ENCODE measurements at regions not wholly inside any gene's neighbourhood (a gene's known extent, or its start where the extent isn't known, plus 50 kb on each side); places are given as distances from the start of the nearest gene placed in this dataset.
"Not testable (repeated sequence)": the region's sequence is repeated elsewhere in the genome, so short reads cannot be mapped to it uniquely, and the experiment has no call there.

DNA sequence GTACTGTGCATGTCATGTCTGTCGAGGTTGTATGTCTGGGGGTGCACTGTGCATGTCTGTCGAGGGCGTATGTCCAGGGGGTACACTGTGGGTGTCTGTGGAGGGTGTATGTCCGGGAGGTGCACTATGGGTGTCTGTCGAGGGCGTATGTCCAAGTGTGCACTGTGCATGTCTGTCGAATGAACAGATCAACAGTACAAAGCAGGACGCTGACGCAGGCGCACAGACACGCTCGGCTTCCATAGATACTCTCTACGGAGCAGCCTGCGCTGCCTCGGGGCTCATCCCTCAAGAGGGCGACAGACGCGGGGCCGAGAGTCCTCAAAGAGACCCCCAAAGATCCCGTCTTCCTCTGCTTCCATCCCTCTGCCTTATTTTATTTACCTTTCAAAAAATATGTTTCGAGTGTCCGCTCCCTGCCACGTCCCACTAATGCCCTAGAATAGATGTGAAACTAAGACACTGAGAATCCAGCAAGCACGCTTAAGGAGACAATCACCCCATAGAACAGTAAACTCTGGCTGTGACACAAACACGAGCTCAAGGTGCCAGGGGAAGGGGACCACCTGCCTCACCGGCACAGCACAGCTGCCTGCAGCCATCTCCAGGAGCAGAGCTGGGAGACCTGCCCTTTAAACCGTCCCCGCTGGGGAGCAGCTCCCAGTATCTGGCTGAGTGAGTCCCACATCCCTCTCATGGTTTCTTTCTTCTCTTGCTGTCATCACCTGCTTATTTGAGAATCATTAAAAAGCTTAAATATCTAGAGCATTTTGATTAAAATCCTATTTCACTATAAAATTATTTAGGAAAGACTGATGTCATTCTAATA is 250.5 kb upstream of the MYT1L start:
- Histone ChIP-seq H3K9me3 (no peaks in the 10 kb centered on the region), H3K27me3 (no peaks in the 10 kb centered on the region), H3K4me1 (no peaks in the 10 kb centered on the region), H3K27ac (no peak overlapping the region), H3K36me3 (no peaks in the 10 kb centered on the region), H3K4me3 (no peak overlapping the region)
- WGBS (ENCODE audit: insufficient coverage, low coverage, low lambda C conversion rate, missing lambda C conversion rate), result 55% methylated on average over 16 of the region's 28 CpGs
- TF ChIP-seq, protein P1, sequence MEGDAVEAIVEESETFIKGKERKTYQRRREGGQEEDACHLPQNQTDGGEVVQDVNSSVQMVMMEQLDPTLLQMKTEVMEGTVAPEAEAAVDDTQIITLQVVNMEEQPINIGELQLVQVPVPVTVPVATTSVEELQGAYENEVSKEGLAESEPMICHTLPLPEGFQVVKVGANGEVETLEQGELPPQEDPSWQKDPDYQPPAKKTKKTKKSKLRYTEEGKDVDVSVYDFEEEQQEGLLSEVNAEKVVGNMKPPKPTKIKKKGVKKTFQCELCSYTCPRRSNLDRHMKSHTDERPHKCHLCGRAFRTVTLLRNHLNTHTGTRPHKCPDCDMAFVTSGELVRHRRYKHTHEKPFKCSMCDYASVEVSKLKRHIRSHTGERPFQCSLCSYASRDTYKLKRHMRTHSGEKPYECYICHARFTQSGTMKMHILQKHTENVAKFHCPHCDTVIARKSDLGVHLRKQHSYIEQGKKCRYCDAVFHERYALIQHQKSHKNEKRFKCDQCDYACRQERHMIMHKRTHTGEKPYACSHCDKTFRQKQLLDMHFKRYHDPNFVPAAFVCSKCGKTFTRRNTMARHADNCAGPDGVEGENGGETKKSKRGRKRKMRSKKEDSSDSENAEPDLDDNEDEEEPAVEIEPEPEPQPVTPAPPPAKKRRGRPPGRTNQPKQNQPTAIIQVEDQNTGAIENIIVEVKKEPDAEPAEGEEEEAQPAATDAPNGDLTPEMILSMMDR (IDR thresholded peaks at IDR 0.05), result no peak
- TF ChIP-seq POLR2A (IDR thresholded peaks at IDR 0.05), result no peak
- intact Hi-C loops (cut with DNase I), result no loop called here
- ATAC-seq, result no peak
- DNase-seq, result no peak

DNA sequence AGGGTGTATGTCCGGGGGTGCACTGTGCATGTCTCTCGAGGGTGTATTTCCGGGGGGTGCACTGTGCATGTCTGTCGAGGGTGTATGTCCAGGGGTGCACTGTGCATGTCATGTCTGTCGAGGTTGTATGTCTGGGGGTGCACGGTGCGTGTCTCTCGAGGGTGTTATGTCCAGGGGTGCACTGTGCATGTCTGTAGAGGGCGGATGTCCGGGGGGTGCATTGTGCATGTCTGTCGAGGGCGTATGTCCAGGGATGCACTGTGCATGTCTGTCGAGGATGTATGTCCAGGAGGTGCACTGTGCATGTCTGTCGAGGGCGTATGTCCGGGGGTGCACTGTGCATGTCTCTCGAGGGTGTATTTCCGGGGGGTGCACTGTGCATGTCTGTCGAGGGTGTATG is 249.8 kb upstream of the MYT1L start:
- intact Hi-C loops (cut with DNase I); ATAC-seq; H3K4me3 ChIP-seq; H3K36me3 ChIP-seq; DNase-seq; H3K27me3 ChIP-seq; H3K9me3 ChIP-seq; H3K4me1 ChIP-seq; H3K27ac ChIP-seq: not testable (repeated sequence)
- WGBS (ENCODE audit: insufficient coverage, low coverage, low lambda C conversion rate, missing lambda C conversion rate), result no CpG with 5 or more reads among the region's 19 CpGs

DNA sequence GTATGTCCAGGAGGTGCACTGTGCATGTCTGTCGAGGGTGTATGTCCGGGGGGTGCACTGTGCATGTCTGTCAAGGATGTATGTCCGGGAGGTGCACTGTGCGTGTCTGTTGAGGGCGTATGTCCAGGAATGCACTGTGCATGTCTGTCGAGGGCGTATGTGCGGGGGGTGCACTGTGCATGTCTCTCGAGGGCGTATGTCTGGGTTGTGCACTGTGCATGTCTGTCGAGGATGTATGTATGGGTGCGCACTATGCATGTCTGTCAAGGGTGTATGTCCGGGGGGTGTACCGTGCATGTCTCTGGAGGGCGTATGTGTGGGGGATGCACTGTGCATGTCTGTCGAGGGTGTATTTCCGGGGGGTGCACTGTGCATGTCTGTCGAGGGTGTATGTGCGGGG is 249.3 kb upstream of the MYT1L start:
- H3K27me3 ChIP-seq, result no peaks in the 10 kb centered on the region
- WGBS (ENCODE audit: insufficient coverage, low coverage, low lambda C conversion rate, missing lambda C conversion rate), result 56% methylated on average over 5 of the region's 19 CpGs
- H3K4me3 ChIP-seq, result no peak overlapping the region
- no peaks in the 10 kb centered on the region for H3K4me1 ChIP-seq
- no peak for TF ChIP-seq POLR2A (IDR thresholded peaks at IDR 0.05)
- TF ChIP-seq, protein P1 (IDR thresholded peaks at IDR 0.05), result no peak
- no peak for ATAC-seq
- no peak for DNase-seq
- no peaks in the 10 kb centered on the region for H3K36me3 ChIP-seq
- intact Hi-C loops (cut with DNase I), result no loop called here
- H3K27ac ChIP-seq, result no peak overlapping the region
- H3K9me3 ChIP-seq, result no peaks in the 10 kb centered on the region

DNA sequence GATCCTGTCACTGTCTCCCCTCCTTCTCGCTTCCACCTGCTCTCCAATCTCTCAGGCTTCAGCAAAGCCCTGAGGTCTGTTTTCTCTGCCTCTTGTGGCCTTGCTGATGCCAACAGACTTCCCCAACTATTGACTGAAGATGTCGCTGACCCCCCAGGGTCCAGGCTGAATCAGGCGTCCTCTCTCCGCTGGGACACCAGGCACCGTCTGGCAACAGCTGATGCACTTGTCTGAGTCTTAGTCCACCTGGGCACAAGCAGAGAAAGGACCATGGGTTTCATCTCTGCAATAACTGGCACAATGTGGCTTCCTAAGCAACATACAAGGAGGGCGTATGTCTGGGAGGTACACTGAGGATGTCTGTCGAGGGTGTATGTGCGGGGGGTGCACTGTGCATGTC is 248.7 kb upstream of the MYT1L start:
- Histone ChIP-seq H3K36me3 (no peaks in the 10 kb centered on the region), H3K27ac (no peak overlapping the region), H3K9me3 (no peaks in the 10 kb centered on the region), H3K4me3 (no peak overlapping the region), H3K4me1 (no peaks in the 10 kb centered on the region), H3K27me3 (no peaks in the 10 kb centered on the region)
- TF ChIP-seq, protein P1 (IDR thresholded peaks at IDR 0.05), result no peak
- TF ChIP-seq POLR2A (IDR thresholded peaks at IDR 0.05), result no peak
- no peak for DNase-seq
- no peak for ATAC-seq
- WGBS (ENCODE audit: insufficient coverage, low coverage, low lambda C conversion rate, missing lambda C conversion rate), result 49% methylated on average over 4 of the region's 8 CpGs
- intact Hi-C loops (cut with DNase I), result no loop called here

DNA sequence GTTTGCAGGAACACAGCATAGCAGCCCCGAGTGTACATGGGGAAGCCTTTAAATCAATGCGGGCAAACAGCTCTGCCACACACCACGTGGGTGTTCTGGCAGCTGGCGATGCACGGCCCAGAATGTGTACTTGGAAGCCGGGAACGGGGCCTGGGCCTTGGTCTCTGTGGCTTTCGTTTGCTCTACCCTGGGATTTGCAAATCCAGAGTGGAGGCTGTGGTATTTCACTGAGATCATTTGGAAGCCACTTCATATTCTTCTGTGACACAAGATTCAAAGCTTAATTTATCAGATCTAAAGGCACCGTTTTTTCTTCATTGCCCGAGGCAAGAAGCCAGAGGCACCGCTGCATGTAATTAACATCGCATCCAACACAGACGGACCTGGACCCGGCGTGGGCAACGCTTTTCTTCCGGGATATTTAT is 246.3 kb upstream of the MYT1L start:
- ATAC-seq, result peak in 2 of 4 donors; percentile 41 to 62
- Histone ChIP-seq H3K27me3 (no peaks in the 10 kb centered on the region), H3K36me3 (no peaks in the 10 kb centered on the region), H3K9me3 (no peaks in the 10 kb centered on the region), H3K4me3 (no peak overlapping the region), H3K4me1 (no peaks in the 10 kb centered on the region), H3K27ac (no peak overlapping the region)
- intact Hi-C loops (cut with DNase I), result no loop called here
- peak in 1 of 3 donors; percentile 38 for DNase-seq
- WGBS (ENCODE audit: insufficient coverage, low coverage, low lambda C conversion rate, missing lambda C conversion rate), result 51% methylated on average over 16 of the region's 17 CpGs
- TF ChIP-seq POLR2A (IDR thresholded peaks at IDR 0.05), result no peak
- TF ChIP-seq, protein P1 (IDR thresholded peaks at IDR 0.05), result no peak

Data from right lobe of liver (tissue), 6 donors.